ENCODE measurements at regions not wholly inside any gene's neighbourhood (a gene's known extent, or its start where the extent isn't known, plus 50 kb on each side); places are given as distances from the start of the nearest gene placed in this dataset.
A peak's percentile ranks its signal among the peaks of the same experiment; 100 is the strongest.
"Not testable (repeated sequence)": the region's sequence is repeated elsewhere in the genome, so short reads cannot be mapped to it uniquely, and the experiment has no call there.

- no peak overlapping the region for H3K27ac ChIP-seq
- no peaks in the 10 kb centered on the region for H3K9me3 ChIP-seq
- TF ChIP-seq POLR2AphosphoS5 (IDR thresholded peaks at IDR 0.05) (peak in 2 of 3 donors; percentile 47 to 79), EP300 (IDR thresholded peaks at IDR 0.05) (no peak), CTCF (IDR thresholded peaks at IDR 0.05) (no peak)
- no peak overlapping the region for H3K4me3 ChIP-seq
- WGBS = 61% methylated on average over 1 of the region's 1 CpG
- no peaks in the 10 kb centered on the region for H3K27me3 ChIP-seq
- peaks cover 24% of the 10 kb centered on the region for H3K4me1 ChIP-seq
- DNase-seq (ENCODE audit: low spot score in 2 of 2) = peak in 1 of 2 donors; percentile 82
- H3K36me3 ChIP-seq = no peaks in the 10 kb centered on the region
Measured at GRCh38 chr5:53167836-53168235, 58.3 kb upstream of the MOCS2 start.

DNA sequence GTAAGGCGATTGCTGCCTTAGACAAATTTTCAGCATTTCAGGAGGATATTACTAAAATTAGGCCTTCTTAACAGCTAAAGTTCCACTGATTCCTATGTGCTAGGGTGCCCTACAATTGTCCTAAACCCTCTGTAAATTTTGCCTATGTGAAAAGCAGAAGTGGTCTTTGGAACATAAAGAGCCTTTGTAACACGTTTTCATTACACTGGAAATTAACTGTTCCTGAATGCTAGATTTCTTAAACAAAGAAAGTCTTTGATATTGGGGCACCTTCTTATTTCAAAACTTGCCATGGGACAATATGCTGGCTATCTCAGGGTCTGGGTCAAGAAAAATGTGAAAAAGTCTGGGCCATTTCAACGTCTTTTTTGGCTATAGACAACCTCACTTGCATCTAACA is 60.4 kb upstream of the MOCS2 start:
- 72% methylated on average over 3 of the region's 3 CpGs for WGBS
- H3K4me3 ChIP-seq = no peak overlapping the region
- H3K27me3 ChIP-seq = no peaks in the 10 kb centered on the region
- no peak for TF ChIP-seq POLR2A (IDR thresholded peaks at IDR 0.05)
- no peak for TF ChIP-seq CTCF (IDR thresholded peaks at IDR 0.05)
- no peak for TF ChIP-seq EP300 (IDR thresholded peaks at IDR 0.05)
- no peak for TF ChIP-seq POLR2AphosphoS5 (IDR thresholded peaks at IDR 0.05)
- H3K4me1 ChIP-seq = peaks cover 30% of the 10 kb centered on the region
- H3K27ac ChIP-seq = no peak overlapping the region
- no peaks in the 10 kb centered on the region for H3K9me3 ChIP-seq
- DNase-seq (ENCODE audit: low spot score in 2 of 2) = no peak
- H3K36me3 ChIP-seq = no peaks in the 10 kb centered on the region

DNA sequence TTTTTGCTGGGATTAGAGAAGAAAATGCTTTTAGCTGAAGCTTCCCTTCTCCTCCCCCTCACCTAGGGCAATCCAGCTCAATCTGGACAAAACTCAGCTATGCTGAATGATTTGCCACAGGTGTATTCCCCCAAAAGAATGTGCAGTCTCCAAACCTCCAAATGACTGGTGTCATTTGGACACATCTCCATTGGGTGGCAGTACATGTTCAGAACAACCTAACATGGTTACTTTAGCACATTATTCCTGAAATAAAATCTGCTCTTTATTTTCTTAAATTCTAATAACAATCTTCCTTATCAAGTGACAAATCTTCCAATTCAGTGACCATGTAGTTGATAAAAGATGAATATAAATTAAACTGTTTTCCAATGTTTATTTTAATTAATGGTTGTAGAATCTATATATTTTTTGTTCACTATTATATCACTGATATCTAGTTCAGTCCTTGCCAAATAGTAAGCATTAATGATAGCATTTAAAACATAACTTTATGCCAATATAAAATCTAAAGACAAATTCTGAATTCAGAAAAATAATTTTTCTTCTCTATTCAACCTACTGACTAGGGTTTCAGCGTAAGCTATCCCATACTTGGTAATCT is 61.3 kb upstream of the MOCS2 start:
- H3K4me1 ChIP-seq = peaks cover 25% of the 10 kb centered on the region
- DNase-seq (ENCODE audit: low spot score in 2 of 2) = no peak
- no peaks in the 10 kb centered on the region for H3K27me3 ChIP-seq
- TF ChIP-seq POLR2A (IDR thresholded peaks at IDR 0.05) (no peak), POLR2AphosphoS5 (IDR thresholded peaks at IDR 0.05) (no peak), CTCF (IDR thresholded peaks at IDR 0.05) (peak; percentile 40 to 55), EP300 (IDR thresholded peaks at IDR 0.05) (no peak)
- no peak overlapping the region for H3K4me3 ChIP-seq
- no peaks in the 10 kb centered on the region for H3K9me3 ChIP-seq
- 76% methylated on average over 1 of the region's 1 CpG for WGBS
- no peaks in the 10 kb centered on the region for H3K36me3 ChIP-seq
- H3K27ac ChIP-seq = no peak overlapping the region

- H3K27me3 ChIP-seq; DNase-seq (ENCODE audit: low spot score in 2 of 2); H3K4me3 ChIP-seq; H3K36me3 ChIP-seq; H3K27ac ChIP-seq; H3K9me3 ChIP-seq: not testable (repeated sequence)
- H3K4me1 ChIP-seq = peaks cover 17% of the 10 kb centered on the region
Measured at GRCh38 chr5:53172073-53172472, 62.5 kb upstream of the MOCS2 start.

GRCh38 chr5:53172630-53173029 is 63.1 kb upstream of the MOCS2 start:
- 93% methylated on average over 5 of the region's 5 CpGs for WGBS
- H3K27ac ChIP-seq = no peak overlapping the region
- no peak for DNase-seq (ENCODE audit: low spot score in 2 of 2)
- no peak for TF ChIP-seq CTCF (IDR thresholded peaks at IDR 0.05)
- no peak for TF ChIP-seq POLR2AphosphoS5 (IDR thresholded peaks at IDR 0.05)
- TF ChIP-seq EP300 (IDR thresholded peaks at IDR 0.05) = no peak
- TF ChIP-seq POLR2A (IDR thresholded peaks at IDR 0.05) = no peak
- no peak overlapping the region for H3K4me3 ChIP-seq
- no peaks in the 10 kb centered on the region for H3K27me3 ChIP-seq
- no peaks in the 10 kb centered on the region for H3K9me3 ChIP-seq
- H3K4me1 ChIP-seq = peaks cover 12% of the 10 kb centered on the region
- H3K36me3 ChIP-seq = no peaks in the 10 kb centered on the region

GRCh38 chr5:53173083-53173482 is 63.5 kb upstream of the MOCS2 start:
- no peak overlapping the region for H3K27ac ChIP-seq
- no peaks in the 10 kb centered on the region for H3K36me3 ChIP-seq
- H3K9me3 ChIP-seq = no peaks in the 10 kb centered on the region
- TF ChIP-seq EP300 (IDR thresholded peaks at IDR 0.05) (no peak), POLR2AphosphoS5 (IDR thresholded peaks at IDR 0.05) (no peak), POLR2A (IDR thresholded peaks at IDR 0.05) (no peak), CTCF (IDR thresholded peaks at IDR 0.05) (no peak)
- H3K4me1 ChIP-seq = peaks cover 8% of the 10 kb centered on the region
- no peak overlapping the region for H3K4me3 ChIP-seq
- no peaks in the 10 kb centered on the region for H3K27me3 ChIP-seq
- no peak for DNase-seq (ENCODE audit: low spot score in 2 of 2)
- WGBS = 34% methylated on average over 8 of the region's 8 CpGs
